ENCODE measurements at regions not wholly inside any gene's neighbourhood (a gene's known extent, or its start where the extent isn't known, plus 50 kb on each side); places are given as distances from the start of the nearest gene placed in this dataset.

DNA sequence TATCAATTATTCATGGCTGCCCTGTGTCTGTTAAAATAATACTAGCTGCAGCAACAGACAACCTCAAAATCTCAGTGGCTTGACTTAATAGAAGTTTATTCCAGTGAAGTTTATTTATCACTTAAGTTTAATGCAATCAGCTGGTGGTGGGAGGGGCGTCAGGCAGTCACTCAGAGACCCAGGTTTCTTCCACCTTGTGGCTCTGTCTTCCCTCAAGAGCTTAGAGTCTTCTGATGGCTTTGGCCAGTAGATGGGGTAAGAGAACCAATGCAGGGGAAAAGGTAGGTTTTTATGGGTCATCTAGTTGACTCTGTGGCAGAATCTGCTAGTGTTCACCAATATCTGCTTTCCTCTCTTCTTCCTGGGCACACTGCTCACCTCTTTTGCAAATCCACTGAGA is 668.9 kb downstream of the AACS start:
- TF ChIP-seq, protein P1, sequence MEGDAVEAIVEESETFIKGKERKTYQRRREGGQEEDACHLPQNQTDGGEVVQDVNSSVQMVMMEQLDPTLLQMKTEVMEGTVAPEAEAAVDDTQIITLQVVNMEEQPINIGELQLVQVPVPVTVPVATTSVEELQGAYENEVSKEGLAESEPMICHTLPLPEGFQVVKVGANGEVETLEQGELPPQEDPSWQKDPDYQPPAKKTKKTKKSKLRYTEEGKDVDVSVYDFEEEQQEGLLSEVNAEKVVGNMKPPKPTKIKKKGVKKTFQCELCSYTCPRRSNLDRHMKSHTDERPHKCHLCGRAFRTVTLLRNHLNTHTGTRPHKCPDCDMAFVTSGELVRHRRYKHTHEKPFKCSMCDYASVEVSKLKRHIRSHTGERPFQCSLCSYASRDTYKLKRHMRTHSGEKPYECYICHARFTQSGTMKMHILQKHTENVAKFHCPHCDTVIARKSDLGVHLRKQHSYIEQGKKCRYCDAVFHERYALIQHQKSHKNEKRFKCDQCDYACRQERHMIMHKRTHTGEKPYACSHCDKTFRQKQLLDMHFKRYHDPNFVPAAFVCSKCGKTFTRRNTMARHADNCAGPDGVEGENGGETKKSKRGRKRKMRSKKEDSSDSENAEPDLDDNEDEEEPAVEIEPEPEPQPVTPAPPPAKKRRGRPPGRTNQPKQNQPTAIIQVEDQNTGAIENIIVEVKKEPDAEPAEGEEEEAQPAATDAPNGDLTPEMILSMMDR (IDR thresholded peaks at IDR 0.05) = no peak
- TF ChIP-seq POLR2A (IDR thresholded peaks at IDR 0.05) = no peak
